NCI-H2227 (cell line): ENCODE measurements at regions not wholly inside any gene's neighbourhood (a gene's known extent, or its start where the extent isn't known, plus 50 kb on each side); places are given as distances from the start of the nearest gene placed in this dataset.

Source experiments
- DNase-seq: peaks from one replicate; lab custom pipeline; 2025; ENCODE audit not compliant: unreplicated experiment; lab: John Stamatoyannopoulos, UW

GRCh38 chr6:14250573-14250972 lies 133.0 kb downstream of the CD83 start:
- DNase-seq: no peak

- no peak for DNase-seq
Measured at GRCh38 chr6:14252271-14252850, 134.8 kb downstream of the CD83 start.

GRCh38 chr6:14254505-14254904 lies 136.9 kb downstream of the CD83 start:
- no peak for DNase-seq

- no peak for DNase-seq
Measured at GRCh38 chr6:14255916-14256315, 138.3 kb downstream of the CD83 start.

- DNase-seq: no peak
Measured at GRCh38 chr6:14258117-14258516, 140.5 kb downstream of the CD83 start.

GRCh38 chr6:14258695-14259593 lies 141.4 kb downstream of the CD83 start:
- DNase-seq: no peak

- no peak for DNase-seq
Measured at GRCh38 chr6:14259594-14260152, 142.1 kb downstream of the CD83 start.

- DNase-seq: no peak
Measured at GRCh38 chr6:14260839-14261238, 143.3 kb downstream of the CD83 start.

GRCh38 chr6:14263881-14264424 lies 146.4 kb downstream of the CD83 start:
- no peak for DNase-seq

- no peak for DNase-seq
Measured at GRCh38 chr6:14265049-14266021, 147.8 kb downstream of the CD83 start.

- DNase-seq: no peak
Measured at GRCh38 chr6:14266266-14266665, 148.7 kb downstream of the CD83 start.

- no peak for DNase-seq
Measured at GRCh38 chr6:14267885-14268660, 150.5 kb downstream of the CD83 start.

- DNase-seq: no peak
Measured at GRCh38 chr6:14269436-14269835, 151.9 kb downstream of the CD83 start.

- no peak for DNase-seq
Measured at GRCh38 chr6:14270142-14270893, 152.7 kb downstream of the CD83 start.

GRCh38 chr6:14270925-14271788 lies 153.6 kb downstream of the CD83 start:
- DNase-seq: no peak

GRCh38 chr6:14271789-14272736 lies 154.5 kb downstream of the CD83 start:
- no peak for DNase-seq

GRCh38 chr6:14272737-14273085 lies 155.1 kb downstream of the CD83 start:
- no peak for DNase-seq
